22Rv1 (cell line): ENCODE measurements at regions not wholly inside any gene's neighbourhood (a gene's known extent, or its start where the extent isn't known, plus 50 kb on each side); places are given as distances from the start of the nearest gene placed in this dataset.

Experiments used
- H3K27ac ChIP-seq: fragments of 450-650 bp; 2 replicates; pipeline ENCODE4 v1.5.1; 2017
- CTCF ChIP-seq: fragments of 450-650 bp; IDR thresholded peaks from 2 replicates; pipeline ENCODE4 v1.5.1; 2017; ENCODE audit warnings: mild to moderate bottlenecking
- ZFX ChIP-seq: fragments of 450-650 bp; IDR thresholded peaks from 2 replicates; pipeline ENCODE4 v1.6.1; 2017; ENCODE audit warnings: antibody characterized with exemption, borderline replicate concordance

- TF ChIP-seq ZFX = no peak
- no peak for TF ChIP-seq CTCF
- no peak overlapping the region for H3K27ac ChIP-seq
Observed at GRCh38 chr1:30241681-30242080, 481.7 kb downstream of the MATN1 start.

GRCh38 chr1:30234091-30234490, 489.3 kb downstream of the MATN1 start:
- H3K27ac ChIP-seq = no peak overlapping the region
- TF ChIP-seq ZFX (no peak), CTCF (no peak)

GRCh38 chr1:30232288-30232899, 491.0 kb downstream of the MATN1 start:
- TF ChIP-seq ZFX = no peak
- peak; percentile 89 for TF ChIP-seq CTCF

GRCh38 chr1:30229960-30230359, 493.4 kb downstream of the MATN1 start:
- TF ChIP-seq ZFX (no peak), CTCF (no peak)
- H3K27ac ChIP-seq = no peak overlapping the region

More at GRCh38 chr1:30232288-30232899, 491.0 kb downstream of the MATN1 start:
- H3K27ac ChIP-seq = no peak overlapping the region

GRCh38 chr1:30229557-30229956, 493.8 kb downstream of the MATN1 start:
- no peak overlapping the region for H3K27ac ChIP-seq
- TF ChIP-seq ZFX (no peak), CTCF (no peak)

- no peak overlapping the region for H3K27ac ChIP-seq
- no peak for TF ChIP-seq ZFX
- TF ChIP-seq CTCF = no peak
Observed at GRCh38 chr1:30226648-30227047, 496.7 kb downstream of the MATN1 start.

- TF ChIP-seq ZFX (no peak), CTCF (no peak)
- H3K27ac ChIP-seq = no peak overlapping the region
Observed at GRCh38 chr1:30225357-30225756, 498.0 kb downstream of the MATN1 start.
